Body of pancreas (tissue), 4 donors: ENCODE measurements at regions not wholly inside any gene's neighbourhood (a gene's known extent, or its start where the extent isn't known, plus 50 kb on each side); places are given as distances from the start of the nearest gene placed in this dataset.

Experiments used
- POLR2A ChIP-seq, 3 donors: fragments of 450-650 bp; IDR thresholded peaks; one replicate each; pipeline ENCODE4 v1.6.1; 2016; ENCODE audit warnings: antibody characterized with exemption in 3 of 3, mild to moderate bottlenecking in 2 of 3
- TF ChIP-seq, protein P1 (sequence below), 7 experiments: fragments of 450-650 bp in 4 of 7; fragments of 200-600 bp in 3 of 7; sonication (generic) in 3 of 7; IDR thresholded peaks; one replicate each; pipeline ENCODE4 v1.5.1; 2016 to 2019; ENCODE audit warnings: antibody characterized with exemption in 7 of 7

GRCh38 chr2:223155956-223156355 is 104.0 kb downstream of the KCNE4 start:
- TF ChIP-seq, protein P1, sequence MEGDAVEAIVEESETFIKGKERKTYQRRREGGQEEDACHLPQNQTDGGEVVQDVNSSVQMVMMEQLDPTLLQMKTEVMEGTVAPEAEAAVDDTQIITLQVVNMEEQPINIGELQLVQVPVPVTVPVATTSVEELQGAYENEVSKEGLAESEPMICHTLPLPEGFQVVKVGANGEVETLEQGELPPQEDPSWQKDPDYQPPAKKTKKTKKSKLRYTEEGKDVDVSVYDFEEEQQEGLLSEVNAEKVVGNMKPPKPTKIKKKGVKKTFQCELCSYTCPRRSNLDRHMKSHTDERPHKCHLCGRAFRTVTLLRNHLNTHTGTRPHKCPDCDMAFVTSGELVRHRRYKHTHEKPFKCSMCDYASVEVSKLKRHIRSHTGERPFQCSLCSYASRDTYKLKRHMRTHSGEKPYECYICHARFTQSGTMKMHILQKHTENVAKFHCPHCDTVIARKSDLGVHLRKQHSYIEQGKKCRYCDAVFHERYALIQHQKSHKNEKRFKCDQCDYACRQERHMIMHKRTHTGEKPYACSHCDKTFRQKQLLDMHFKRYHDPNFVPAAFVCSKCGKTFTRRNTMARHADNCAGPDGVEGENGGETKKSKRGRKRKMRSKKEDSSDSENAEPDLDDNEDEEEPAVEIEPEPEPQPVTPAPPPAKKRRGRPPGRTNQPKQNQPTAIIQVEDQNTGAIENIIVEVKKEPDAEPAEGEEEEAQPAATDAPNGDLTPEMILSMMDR (IDR thresholded peaks at IDR 0.05): no peak
- no peak for TF ChIP-seq POLR2A (IDR thresholded peaks at IDR 0.05)
